Neural progenitor cell (in vitro differentiated cells): ENCODE measurements at regions not wholly inside any gene's neighbourhood (a gene's known extent, or its start where the extent isn't known, plus 50 kb on each side); places are given as distances from the start of the nearest gene placed in this dataset.

Experiments
- EZH2 ChIP-seq: fragments of 200-600 bp; sonication (generic); IDR thresholded peaks from 2 replicates; pipeline ENCODE4 v1.6.1; 2017; ENCODE audit warnings: antibody characterized with exemption, mild to moderate bottlenecking, moderate library complexity
- EZH2phosphoT487 ChIP-seq: fragments of 200-600 bp; sonication (generic); IDR thresholded peaks from 2 replicates; pipeline ENCODE4 v1.6.1; 2017; ENCODE audit warnings: antibody characterized with exemption
- TF ChIP-seq, protein P1 (sequence below): fragments of 200-600 bp; sonication (generic); IDR thresholded peaks from 2 replicates; pipeline ENCODE4 v1.5.1; 2017; ENCODE audit warnings: antibody characterized with exemption, mild to moderate bottlenecking

DNA sequence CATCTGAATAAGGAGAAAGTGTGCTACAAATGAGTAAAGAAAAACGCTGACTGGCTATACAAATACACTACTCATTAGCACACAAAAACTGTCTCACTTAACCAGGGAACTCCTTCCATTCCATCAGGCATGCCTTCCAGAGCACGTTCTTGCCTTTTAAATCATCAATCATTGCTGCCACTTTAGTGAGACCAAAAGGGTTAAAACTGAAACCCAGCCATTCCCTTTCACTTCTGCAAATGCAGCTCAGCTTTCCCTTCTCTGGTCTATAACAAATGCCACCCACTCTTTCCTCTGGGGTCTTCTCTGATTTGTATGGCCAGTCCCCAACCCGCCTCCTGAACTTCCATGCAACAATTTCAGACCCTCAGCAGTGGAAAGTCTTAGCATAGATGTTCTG is 231.5 kb downstream of the TRIML1 start:
- TF ChIP-seq, protein P1, sequence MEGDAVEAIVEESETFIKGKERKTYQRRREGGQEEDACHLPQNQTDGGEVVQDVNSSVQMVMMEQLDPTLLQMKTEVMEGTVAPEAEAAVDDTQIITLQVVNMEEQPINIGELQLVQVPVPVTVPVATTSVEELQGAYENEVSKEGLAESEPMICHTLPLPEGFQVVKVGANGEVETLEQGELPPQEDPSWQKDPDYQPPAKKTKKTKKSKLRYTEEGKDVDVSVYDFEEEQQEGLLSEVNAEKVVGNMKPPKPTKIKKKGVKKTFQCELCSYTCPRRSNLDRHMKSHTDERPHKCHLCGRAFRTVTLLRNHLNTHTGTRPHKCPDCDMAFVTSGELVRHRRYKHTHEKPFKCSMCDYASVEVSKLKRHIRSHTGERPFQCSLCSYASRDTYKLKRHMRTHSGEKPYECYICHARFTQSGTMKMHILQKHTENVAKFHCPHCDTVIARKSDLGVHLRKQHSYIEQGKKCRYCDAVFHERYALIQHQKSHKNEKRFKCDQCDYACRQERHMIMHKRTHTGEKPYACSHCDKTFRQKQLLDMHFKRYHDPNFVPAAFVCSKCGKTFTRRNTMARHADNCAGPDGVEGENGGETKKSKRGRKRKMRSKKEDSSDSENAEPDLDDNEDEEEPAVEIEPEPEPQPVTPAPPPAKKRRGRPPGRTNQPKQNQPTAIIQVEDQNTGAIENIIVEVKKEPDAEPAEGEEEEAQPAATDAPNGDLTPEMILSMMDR, result no peak
- TF ChIP-seq EZH2 (no peak), EZH2phosphoT487 (no peak)
